ENCODE measurements at regions not wholly inside any gene's neighbourhood (a gene's known extent, or its start where the extent isn't known, plus 50 kb on each side); places are given as distances from the start of the nearest gene placed in this dataset.

GRCh38 chr16:54547052-54547451, 260.5 kb upstream of the IRX3 start:
- DNase-seq (ENCODE audit: low read depth): no peak
- H3K4me3 ChIP-seq (ENCODE audit: low read depth, low read length): no peak overlapping the region
- no peak for TF ChIP-seq CTCF (IDR thresholded peaks at IDR 0.05; ENCODE audit: insufficient read depth, low read depth, low read length, missing control alignments)

GRCh38 chr16:54546521-54546920, 259.9 kb upstream of the IRX3 start:
- H3K4me3 ChIP-seq (ENCODE audit: low read depth, low read length): no peak overlapping the region
- no peak for DNase-seq (ENCODE audit: low read depth)

GRCh38 chr16:54545854-54546511, 259.4 kb upstream of the IRX3 start:
- no peak for DNase-seq (ENCODE audit: low read depth)
- TF ChIP-seq CTCF (IDR thresholded peaks at IDR 0.05; ENCODE audit: insufficient read depth, low read depth, low read length, missing control alignments): no peak
- H3K4me3 ChIP-seq (ENCODE audit: low read depth, low read length): no peak overlapping the region

More at GRCh38 chr16:54546521-54546920, 259.9 kb upstream of the IRX3 start:
- no peak for TF ChIP-seq CTCF (IDR thresholded peaks at IDR 0.05; ENCODE audit: insufficient read depth, low read depth, low read length, missing control alignments)

- no peak for TF ChIP-seq CTCF (IDR thresholded peaks at IDR 0.05; ENCODE audit: insufficient read depth, low read depth, low read length, missing control alignments)
- H3K4me3 ChIP-seq (ENCODE audit: low read depth, low read length): no peak overlapping the region
- DNase-seq (ENCODE audit: low read depth): no peak
These were observed 258.1 kb upstream of the IRX3 start for GRCh38 chr16:54544553-54545180.

GRCh38 chr16:54542805-54543505, 256.4 kb upstream of the IRX3 start:
- TF ChIP-seq CTCF (IDR thresholded peaks at IDR 0.05; ENCODE audit: insufficient read depth, low read depth, low read length, missing control alignments): no peak
- H3K4me3 ChIP-seq (ENCODE audit: low read depth, low read length): no peak overlapping the region
- DNase-seq (ENCODE audit: low read depth): no peak

- H3K4me3 ChIP-seq (ENCODE audit: low read depth, low read length): no peak overlapping the region
- no peak for TF ChIP-seq CTCF (IDR thresholded peaks at IDR 0.05; ENCODE audit: insufficient read depth, low read depth, low read length, missing control alignments)
- DNase-seq (ENCODE audit: low read depth): no peak
These were observed 254.1 kb upstream of the IRX3 start for GRCh38 chr16:54540525-54541180.
